GM23248 (cell line): ENCODE measurements at regions not wholly inside any gene's neighbourhood (a gene's known extent, or its start where the extent isn't known, plus 50 kb on each side); places are given as distances from the start of the nearest gene placed in this dataset.

Experiments
- EZH2 ChIP-seq: fragments of 200-600 bp; sonication (generic); IDR thresholded peaks from 2 replicates; pipeline ENCODE4 v1.6.1; 2018; ENCODE audit warnings: antibody characterized with exemption, mild to moderate bottlenecking; ENCODE audit not compliant: insufficient read depth, poor library complexity, severe bottlenecking
- EZH2phosphoT487 ChIP-seq: fragments of 200-600 bp; sonication (generic); IDR thresholded peaks from 2 replicates; pipeline ENCODE4 v1.6.1; 2018; ENCODE audit warnings: antibody characterized with exemption, moderate library complexity, mild to moderate bottlenecking, low read depth; ENCODE audit not compliant: insufficient read depth

GRCh38 chr16:13517841-13518240 lies 402.1 kb upstream of the ERCC4 start:
- TF ChIP-seq EZH2: no peak
- no peak for TF ChIP-seq EZH2phosphoT487
